ES-I3 (cell line): ENCODE measurements at regions not wholly inside any gene's neighbourhood (a gene's known extent, or its start where the extent isn't known, plus 50 kb on each side); places are given as distances from the start of the nearest gene placed in this dataset.

Experiments used
- H3K36me3 ChIP-seq: 2 replicates; pipeline ENCODE4 v1.6.1; 2013; ENCODE audit warnings: mild to moderate bottlenecking, low read length, control low read depth, moderate library complexity; ENCODE audit not compliant: insufficient read depth
- H3K4me1 ChIP-seq: 2 replicates; pipeline ENCODE4 v1.6.1; 2013; ENCODE audit warnings: mild to moderate bottlenecking, control low read depth, low read length; ENCODE audit not compliant: insufficient read depth
- H3K9ac ChIP-seq: 2 replicates; pipeline ENCODE4 v1.6.1; 2013; ENCODE audit warnings: low read depth, mild to moderate bottlenecking, low read length, moderate library complexity
- H3K9me3 ChIP-seq: 2 replicates; pipeline ENCODE4 v1.6.1; 2013; ENCODE audit warnings: mild to moderate bottlenecking, low read length, moderate library complexity; ENCODE audit not compliant: control insufficient read depth, insufficient read depth

DNA sequence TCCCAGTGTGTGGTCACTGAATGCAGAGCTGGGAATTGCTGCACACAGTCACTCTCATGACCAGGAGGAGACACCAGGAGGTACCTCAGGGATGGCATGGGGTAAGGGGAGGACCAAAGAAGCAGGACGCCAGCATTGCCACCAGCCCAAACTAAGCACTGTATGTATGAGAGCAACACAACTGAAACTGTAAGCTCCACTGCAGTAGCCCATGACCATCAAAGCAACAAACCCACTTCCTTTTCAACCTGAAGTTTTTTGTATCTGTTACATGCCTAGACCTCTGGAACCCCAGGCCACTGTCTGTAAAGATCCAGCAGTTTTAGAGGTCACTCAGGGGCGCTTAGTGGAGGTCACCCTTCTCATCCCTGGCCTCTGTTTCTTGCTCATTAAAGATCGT lies 164.3 kb downstream of the SETD4 start:
- no peaks in the 10 kb centered on the region for H3K4me1 ChIP-seq
- no peaks in the 10 kb centered on the region for H3K9me3 ChIP-seq
- H3K36me3 ChIP-seq = no peaks in the 10 kb centered on the region
- H3K9ac ChIP-seq = no peak overlapping the region

DNA sequence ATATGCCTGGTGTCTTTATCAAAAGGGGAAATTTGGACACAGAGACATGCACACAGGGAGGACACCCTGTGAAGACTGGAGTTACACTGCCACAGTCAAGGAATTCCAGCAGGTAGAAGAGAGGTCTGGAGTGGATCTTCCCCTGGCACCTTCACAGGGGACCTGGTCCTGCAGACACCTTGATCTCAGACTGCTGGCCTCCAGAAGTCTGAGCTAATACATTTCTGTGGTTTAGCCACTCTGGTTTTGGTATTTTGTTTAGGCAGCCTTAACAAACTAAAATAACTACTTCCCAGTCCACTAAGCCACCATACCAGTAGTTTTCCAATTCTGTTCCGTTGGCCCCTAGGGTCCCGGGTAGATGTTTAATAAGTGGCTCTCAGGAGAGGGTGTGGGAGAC lies 164.7 kb downstream of the SETD4 start:
- no peak overlapping the region for H3K9ac ChIP-seq
- no peaks in the 10 kb centered on the region for H3K9me3 ChIP-seq
- H3K36me3 ChIP-seq = no peaks in the 10 kb centered on the region
- no peaks in the 10 kb centered on the region for H3K4me1 ChIP-seq

DNA sequence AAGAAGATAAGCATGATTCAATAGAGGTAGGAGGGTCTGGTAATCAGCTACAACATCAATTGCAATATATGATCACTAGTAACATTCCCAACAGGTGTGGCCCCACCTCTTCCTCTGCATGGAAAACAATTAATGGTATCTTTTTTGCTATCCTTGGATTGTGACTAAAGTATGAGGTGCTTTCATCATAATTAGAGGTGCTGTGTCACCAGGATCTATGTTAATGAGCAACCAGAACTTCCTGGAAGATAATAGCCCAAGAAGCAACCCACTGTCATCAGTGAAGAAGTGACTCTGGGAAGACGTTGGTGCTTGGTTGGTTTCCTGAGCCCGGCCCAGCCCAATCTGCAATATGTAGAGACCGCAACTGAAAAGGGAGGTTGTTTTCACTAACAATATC lies 167.2 kb downstream of the SETD4 start:
- no peak overlapping the region for H3K9ac ChIP-seq
- H3K4me1 ChIP-seq = no peaks in the 10 kb centered on the region
- H3K36me3 ChIP-seq = no peaks in the 10 kb centered on the region
- no peaks in the 10 kb centered on the region for H3K9me3 ChIP-seq

DNA sequence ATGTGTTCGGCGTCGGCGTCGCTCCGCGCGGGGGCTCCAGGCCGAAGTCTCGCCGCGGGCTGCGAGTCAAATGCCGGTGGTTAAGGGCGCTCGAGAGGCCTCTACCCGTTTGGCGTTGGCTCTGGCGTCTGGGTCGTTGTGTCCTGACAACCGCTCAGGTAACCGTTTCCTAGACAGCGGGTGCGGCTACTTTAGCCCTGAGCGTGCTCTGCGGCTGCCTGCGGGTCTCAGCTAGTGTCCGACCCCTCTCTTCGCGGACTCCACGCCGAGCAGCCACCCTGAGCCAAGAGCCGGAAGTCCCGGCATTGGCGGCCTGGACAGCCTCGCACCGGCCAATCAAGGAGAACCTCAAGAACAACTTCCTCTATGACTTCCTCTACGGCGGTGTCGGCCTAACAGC lies 173.4 kb downstream of the SETD4 start:
- no peaks in the 10 kb centered on the region for H3K36me3 ChIP-seq
- H3K9ac ChIP-seq = no peak overlapping the region
- no peaks in the 10 kb centered on the region for H3K9me3 ChIP-seq
- H3K4me1 ChIP-seq = no peaks in the 10 kb centered on the region

DNA sequence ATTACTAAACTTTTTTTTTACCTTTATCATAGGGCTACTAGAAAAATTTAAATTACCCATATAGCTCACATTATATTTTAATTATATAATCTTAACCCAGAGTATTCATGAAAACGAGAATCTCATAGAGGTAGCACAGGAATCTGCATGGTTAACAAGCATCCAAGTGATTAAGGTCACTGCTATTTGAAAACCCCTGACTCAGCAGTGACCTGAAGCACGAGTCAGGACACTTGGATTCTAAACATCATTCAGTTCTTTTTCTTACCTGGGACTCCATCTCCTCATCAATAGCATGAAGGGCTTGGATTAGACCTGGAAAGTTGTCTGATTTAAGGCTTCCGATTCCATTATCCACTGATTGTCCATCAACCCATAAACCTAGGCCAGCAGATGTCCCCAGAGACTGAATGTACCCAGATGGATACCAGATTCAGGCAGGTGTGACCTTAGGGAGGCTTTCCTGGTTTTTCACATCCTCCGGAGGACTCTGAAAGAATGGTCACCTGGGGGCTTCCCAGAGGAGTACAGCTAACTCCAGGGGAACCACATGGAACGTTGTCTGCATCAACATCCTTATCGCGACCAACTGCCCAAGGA lies 174.3 kb downstream of the SETD4 start:
- no peak overlapping the region for H3K9ac ChIP-seq
- no peaks in the 10 kb centered on the region for H3K9me3 ChIP-seq
- no peaks in the 10 kb centered on the region for H3K36me3 ChIP-seq
- no peaks in the 10 kb centered on the region for H3K4me1 ChIP-seq

DNA sequence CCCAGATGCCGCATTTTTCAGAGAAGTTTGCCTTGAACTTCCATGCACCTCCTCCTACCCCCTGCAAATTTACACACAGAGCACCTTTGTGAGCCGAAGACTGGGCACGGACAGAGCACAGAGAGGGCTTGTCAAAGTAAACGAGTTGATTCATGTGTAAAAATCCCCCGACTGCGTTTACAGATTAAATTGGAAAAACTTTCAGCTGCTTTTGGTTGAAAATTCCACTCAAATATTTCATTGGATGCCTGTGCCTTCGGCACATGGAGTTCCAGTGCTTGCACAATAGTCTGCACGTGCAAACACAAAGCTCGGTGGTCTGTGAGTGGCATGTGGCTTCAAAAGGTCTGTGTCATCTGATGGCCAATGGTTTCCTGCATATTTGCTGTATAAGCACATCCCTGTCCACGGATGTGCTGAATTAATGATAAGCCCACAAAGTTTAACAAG lies 177.5 kb downstream of the SETD4 start:
- Histone ChIP-seq H3K9me3 (no peaks in the 10 kb centered on the region), H3K36me3 (no peaks in the 10 kb centered on the region), H3K4me1 (no peaks in the 10 kb centered on the region), H3K9ac (no peak overlapping the region)

DNA sequence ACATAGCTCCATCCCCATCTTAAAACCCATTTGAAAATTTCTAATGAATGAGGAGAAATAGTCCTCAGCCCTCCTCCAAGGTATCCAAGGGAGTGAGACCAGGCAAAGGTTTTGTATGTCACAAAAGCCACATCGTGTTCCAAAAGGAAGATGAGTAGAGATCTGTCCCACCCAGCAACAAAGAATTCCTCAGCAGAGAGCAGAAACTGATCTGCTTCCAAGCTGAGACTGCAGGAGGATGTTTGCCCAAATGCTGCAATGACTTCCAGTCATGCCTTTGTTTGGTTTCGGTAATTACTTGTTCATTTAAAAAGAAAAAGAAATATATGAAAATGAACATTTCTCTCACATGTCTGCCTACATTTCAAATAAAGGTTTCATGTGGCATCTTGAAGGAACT lies 186.9 kb downstream of the SETD4 start:
- no peaks in the 10 kb centered on the region for H3K9me3 ChIP-seq
- no peaks in the 10 kb centered on the region for H3K4me1 ChIP-seq
- H3K9ac ChIP-seq = no peak overlapping the region
- H3K36me3 ChIP-seq = no peaks in the 10 kb centered on the region

DNA sequence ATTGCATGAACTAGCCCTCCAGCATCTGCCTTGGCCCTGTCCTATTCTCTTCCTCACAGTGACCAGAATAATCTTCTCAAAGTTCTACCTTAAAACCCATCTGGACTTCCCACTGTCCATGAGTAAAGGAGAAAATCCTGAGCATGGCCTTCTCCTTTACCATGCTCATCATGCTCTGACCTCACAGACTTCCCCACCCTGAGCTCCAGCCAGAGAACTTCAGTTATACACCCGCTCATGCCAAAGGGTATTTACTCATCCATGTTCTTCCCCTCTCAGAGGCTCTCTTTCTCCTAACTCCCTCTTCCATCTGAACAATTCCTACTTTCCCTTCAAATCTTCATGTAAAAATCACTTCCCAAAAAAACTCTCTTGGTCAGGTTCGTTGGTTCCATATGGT lies 188.4 kb downstream of the SETD4 start:
- Histone ChIP-seq H3K4me1 (no peaks in the 10 kb centered on the region), H3K36me3 (no peaks in the 10 kb centered on the region), H3K9me3 (no peaks in the 10 kb centered on the region), H3K9ac (no peak overlapping the region)

DNA sequence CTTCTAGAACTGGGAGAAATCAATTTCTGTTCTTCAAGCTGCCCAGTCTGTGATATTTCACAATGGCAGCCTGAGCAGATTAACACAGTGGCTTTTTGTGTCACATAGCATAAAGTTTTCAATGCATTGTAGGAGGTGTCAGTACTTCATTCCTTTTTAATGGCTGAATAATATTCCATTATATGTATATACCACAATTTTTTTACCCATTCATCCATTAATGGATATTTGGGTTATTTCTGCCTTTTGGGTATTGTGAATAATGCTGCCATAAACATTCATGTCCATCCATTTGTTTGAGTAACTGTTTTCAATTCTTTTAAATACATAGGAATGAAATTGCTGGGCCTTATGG lies 191.5 kb downstream of the SETD4 start:
- no peaks in the 10 kb centered on the region for H3K4me1 ChIP-seq
- H3K9me3 ChIP-seq = no peaks in the 10 kb centered on the region
- no peak overlapping the region for H3K9ac ChIP-seq
- no peaks in the 10 kb centered on the region for H3K36me3 ChIP-seq

DNA sequence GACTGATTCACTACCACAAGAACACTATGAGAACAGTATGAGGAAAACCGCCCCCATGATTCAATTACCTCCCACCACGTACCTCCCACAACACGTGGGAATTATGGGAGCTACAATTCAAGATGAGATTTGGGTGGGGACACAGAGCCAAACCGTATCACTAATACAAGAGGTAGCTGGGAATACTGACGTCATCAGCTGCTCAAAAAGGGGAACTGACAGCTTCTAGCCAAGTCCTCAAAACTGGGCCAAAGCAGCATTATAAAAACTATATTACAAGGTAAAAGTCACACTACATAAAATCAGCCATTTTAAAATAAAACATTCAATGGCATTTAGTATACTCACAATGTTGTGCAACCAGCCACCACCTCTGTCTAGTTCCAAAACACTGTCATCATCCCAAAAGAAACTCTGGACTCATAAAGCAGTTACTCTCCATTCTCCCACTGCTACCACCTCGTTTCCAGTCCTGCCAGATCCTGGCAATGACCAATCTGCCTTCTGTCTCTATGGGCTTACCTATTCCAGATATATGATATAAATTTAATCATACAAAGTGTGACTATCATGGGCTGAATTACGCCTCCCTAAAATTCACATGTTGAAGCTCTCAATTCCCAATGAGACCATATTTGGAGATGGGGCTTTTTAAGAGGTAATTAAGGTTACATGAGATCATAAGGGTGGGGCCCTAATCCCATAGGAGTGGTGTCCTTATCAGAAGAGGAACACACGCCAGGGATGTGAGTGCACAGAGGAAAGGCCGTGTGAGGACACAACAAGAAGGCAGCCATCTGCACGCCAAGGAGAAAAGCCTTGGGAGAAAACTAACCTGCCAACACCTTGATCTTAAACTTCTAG lies 192.1 kb downstream of the SETD4 start:
- Histone ChIP-seq H3K9me3 (no peaks in the 10 kb centered on the region), H3K36me3 (no peaks in the 10 kb centered on the region), H3K4me1 (no peaks in the 10 kb centered on the region), H3K9ac (no peak overlapping the region)

DNA sequence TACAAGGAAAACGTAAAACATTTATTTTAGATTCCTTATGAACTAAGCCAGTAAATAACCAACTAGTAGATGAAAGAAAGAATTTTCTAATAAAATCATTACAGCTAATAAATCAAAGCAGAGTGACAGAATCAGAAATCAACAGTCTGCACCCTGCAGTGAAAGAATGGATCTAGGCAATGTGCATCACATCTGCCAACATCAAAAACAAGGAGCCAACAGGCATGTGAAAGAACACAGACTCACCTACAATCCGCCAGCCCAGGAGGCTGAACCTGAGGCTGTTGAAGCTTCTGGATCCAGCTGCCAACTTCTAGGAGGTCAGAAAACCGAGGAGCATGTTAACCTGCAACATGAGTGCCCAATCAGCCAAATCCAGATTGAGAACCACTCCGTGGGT lies 196.3 kb downstream of the SETD4 start:
- H3K9ac ChIP-seq = no peak overlapping the region

DNA sequence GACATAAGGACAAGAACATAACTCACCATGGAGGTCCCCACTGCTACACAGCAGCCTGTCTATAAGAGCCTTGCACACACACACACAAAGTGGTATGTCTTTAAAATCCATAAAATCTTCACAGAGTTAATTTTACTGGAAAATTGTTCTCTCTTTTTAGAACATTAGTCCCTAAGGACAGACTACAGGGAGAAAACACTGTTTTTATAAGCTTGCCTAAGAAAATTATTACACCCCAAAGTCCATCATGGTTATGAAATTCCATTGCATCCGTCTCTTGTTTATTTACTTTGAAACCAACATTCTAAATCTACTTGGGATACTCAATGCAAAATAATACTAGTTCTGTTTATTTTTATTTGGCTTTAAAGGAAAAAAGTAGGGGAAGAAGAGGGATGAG lies 197.4 kb downstream of the SETD4 start:
- no peaks in the 10 kb centered on the region for H3K9me3 ChIP-seq
- no peaks in the 10 kb centered on the region for H3K36me3 ChIP-seq
- no peaks in the 10 kb centered on the region for H3K4me1 ChIP-seq
- no peak overlapping the region for H3K9ac ChIP-seq

More for the DNA sequence above, 196.3 kb downstream of the SETD4 start:
- Histone ChIP-seq H3K36me3 (no peaks in the 10 kb centered on the region), H3K4me1 (no peaks in the 10 kb centered on the region), H3K9me3 (no peaks in the 10 kb centered on the region)

DNA sequence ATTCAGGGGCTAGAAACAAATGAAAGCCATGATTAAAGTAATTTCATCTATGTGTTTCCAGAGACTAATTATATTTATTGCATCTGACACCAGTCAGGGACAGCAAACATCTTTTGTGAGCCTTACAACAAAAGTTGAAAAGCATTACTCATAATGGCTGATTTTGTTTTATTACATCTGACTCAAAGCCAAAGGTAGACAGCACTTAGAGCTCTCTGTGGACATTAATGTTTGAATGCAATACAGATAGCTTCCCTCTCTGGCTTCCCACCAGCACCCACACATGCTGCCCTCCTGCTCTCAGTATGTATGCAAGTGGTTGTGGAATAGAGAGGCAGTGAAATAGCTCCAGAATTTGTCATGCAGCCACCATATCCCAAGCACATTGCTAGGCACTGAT lies 198.7 kb downstream of the SETD4 start:
- Histone ChIP-seq H3K9ac (no peak overlapping the region), H3K4me1 (no peaks in the 10 kb centered on the region), H3K36me3 (no peaks in the 10 kb centered on the region), H3K9me3 (no peaks in the 10 kb centered on the region)

DNA sequence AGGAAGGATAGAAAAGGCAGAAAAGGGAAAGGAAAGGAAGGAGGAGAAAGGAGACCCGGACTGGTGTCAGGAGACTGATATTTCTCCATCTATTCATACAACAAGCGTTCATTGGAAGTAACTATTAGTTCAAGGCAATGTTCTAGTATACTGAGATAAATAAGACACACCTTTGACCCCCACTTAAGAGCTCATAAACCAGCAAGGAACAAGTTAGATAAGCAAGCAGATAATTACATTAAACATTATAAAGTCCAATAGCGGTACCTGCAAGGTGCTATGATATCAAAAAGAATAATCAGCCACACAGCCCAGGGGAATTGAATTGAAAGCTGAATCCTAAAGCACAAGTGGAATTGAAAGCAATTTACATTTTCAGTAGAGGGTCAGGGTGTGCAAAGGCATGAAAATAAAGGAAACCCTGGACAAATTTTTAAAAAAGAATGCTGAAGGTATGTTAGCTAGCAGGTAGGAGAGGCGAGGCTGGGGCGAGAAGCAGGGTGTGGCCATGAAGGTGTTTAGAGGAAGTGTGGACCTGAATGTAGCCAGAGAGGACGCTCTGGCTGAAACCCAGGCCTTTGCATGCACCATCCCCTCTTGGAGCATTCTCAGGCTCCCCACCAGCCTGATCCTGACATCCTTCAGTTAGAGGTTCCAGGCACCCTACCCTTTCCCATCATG lies 200.0 kb downstream of the SETD4 start:
- Histone ChIP-seq H3K9me3 (no peaks in the 10 kb centered on the region), H3K36me3 (no peaks in the 10 kb centered on the region), H3K9ac (no peak overlapping the region), H3K4me1 (no peaks in the 10 kb centered on the region)

DNA sequence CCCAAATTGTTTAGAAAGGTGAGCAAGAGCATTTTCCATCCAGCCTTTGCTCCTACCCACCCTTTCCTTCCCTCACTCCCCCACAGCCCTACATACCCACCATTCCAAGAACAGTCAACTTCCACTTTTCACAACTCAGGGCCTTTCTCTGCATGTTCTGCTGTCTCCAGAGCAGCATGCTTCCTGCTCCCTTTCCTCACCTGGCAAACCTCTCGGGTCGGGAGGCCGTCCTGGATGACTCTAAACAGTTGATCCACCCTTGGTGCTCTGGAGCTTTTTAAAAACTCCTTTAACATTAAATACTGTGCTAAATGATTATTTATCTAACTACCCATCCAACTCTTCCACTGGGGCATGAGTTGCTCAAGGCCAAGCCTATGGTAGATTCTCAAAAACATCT lies 200.6 kb downstream of the SETD4 start:
- no peaks in the 10 kb centered on the region for H3K4me1 ChIP-seq
- no peaks in the 10 kb centered on the region for H3K36me3 ChIP-seq
- H3K9ac ChIP-seq = no peak overlapping the region
- H3K9me3 ChIP-seq = no peaks in the 10 kb centered on the region
